K562 (cell line): ENCODE measurements at regions not wholly inside any gene's neighbourhood (a gene's known extent, or its start where the extent isn't known, plus 50 kb on each side); places are given as distances from the start of the nearest gene placed in this dataset.

ENCODE experiments used
- ATAC-seq: fragments of 200-7000 bp; cut with Tn5 transposase; 3 replicates; pipeline ENCODE4 v1.9.1; 2020; ENCODE audit warnings: moderate library complexity
- BruUV-seq: library from RNA; stranded (reverse); fragments of 400-500 nt; replicated peaks from 2 replicates; lab custom pipeline; 2021; lab: Mats Ljungman, UMichigan
- CTCF ChIA-PET: fragments of 300-600 bp; formaldehyde crosslinking; extraction: SDS; loops from one replicate; lab custom pipeline; 2021; ENCODE audit warnings: low intra/inter-chr PET ratio; lab: Yijun Ruan, JAX
- POLR2A ChIA-PET: fragments of 300-600, 350-650 bp; sonication (Branson Sonifier 250); formaldehyde crosslinking; extraction: SDS; loops from one replicate; lab custom pipeline; 2021; ENCODE audit warnings: antibody characterized with exemption, inconsistent platforms; lab: Yijun Ruan, JAX
- DNase-seq, 4 experiments: peaks; one replicate each; pipeline versions ENCODE4 v3.0.0 to v3.0.0-alpha.2; 2011 to 2018; ENCODE audit warnings: low spot score in 3 of 4, mixed read lengths in 3 of 4; ENCODE audit errors: extremely low read depth in 1 of 4
- FAIRE-seq: peaks from 2 replicates; lab custom pipeline; 2011; peaks lifted over from hg19 to GRCh38; lab: Jason Lieb, UNC
- H2AFZ ChIP-seq: 2 replicates; pipeline ENCODE4 v1.6.0; 2011; ENCODE audit warnings: low read depth, low read length, control low read depth, inconsistent platforms
- H3K27ac ChIP-seq: fragments of 200-600 bp; 3 replicates; pipeline ENCODE4 v1.8.0; 2011; ENCODE audit warnings: low read depth, mild to moderate bottlenecking, control low read depth, inconsistent platforms, low read length, moderate library complexity, mixed read lengths; ENCODE audit errors: extremely low read depth
- H3K27me3 ChIP-seq, 2 experiments: fragments of 300-600 bp in 1 of 2; 2 replicates in 1 of 2; 3 replicates in 1 of 2; pipeline versions ENCODE4 v1.6.0 to v1.8.0; 2011; ENCODE audit warnings: inconsistent platforms in 2 of 2, low read length in 2 of 2, mild to moderate bottlenecking in 1 of 2, mixed read lengths in 1 of 2, moderate library complexity in 1 of 2; ENCODE audit not compliant: control insufficient read depth in 2 of 2, insufficient read depth in 2 of 2
- H3K36me3 ChIP-seq: fragments of 300-600 bp; 3 replicates; pipeline ENCODE4 v1.8.0; 2011; ENCODE audit warnings: mild to moderate bottlenecking, low read length, inconsistent platforms; ENCODE audit not compliant: control insufficient read depth, insufficient read depth
- H3K4me1 ChIP-seq, 2 experiments: fragments of 200-600 bp in 1 of 2; replicated peaks in 1 of 2; 2 replicates in 1 of 2; 3 replicates in 1 of 2; pipeline versions ENCODE4 v1.5.1 to v1.8.0; 2011; ENCODE audit warnings: inconsistent platforms in 2 of 2, low read length in 2 of 2, mild to moderate bottlenecking in 1 of 2, mixed read lengths in 1 of 2, moderate library complexity in 1 of 2; ENCODE audit not compliant: control insufficient read depth in 2 of 2, insufficient read depth in 2 of 2
- H3K4me2 ChIP-seq: 2 replicates; pipeline ENCODE4 v1.6.1; 2011; ENCODE audit warnings: low read length, control low read depth, inconsistent platforms, mixed read lengths; ENCODE audit not compliant: insufficient read depth
- H3K4me3 ChIP-seq: fragments of 200-600 bp; sonication (generic), shearing (Covaris generic); 2 replicates; pipeline ENCODE4 v1.5.1; 2016; ENCODE audit warnings: control low read depth, inconsistent platforms
- H3K79me2 ChIP-seq: fragments of 200-600 bp; 3 replicates; pipeline ENCODE4 v1.8.0; 2011; ENCODE audit warnings: low read length, inconsistent platforms; ENCODE audit not compliant: control insufficient read depth, insufficient read depth
- H3K9ac ChIP-seq, 2 experiments: 2 replicates each; pipeline versions ENCODE4 v1.6.0 to v1.6.1; 2011; ENCODE audit warnings: low read depth in 2 of 2, low read length in 2 of 2, control low read depth in 1 of 2, inconsistent platforms in 1 of 2, mild to moderate bottlenecking in 1 of 2, mixed read lengths in 1 of 2; ENCODE audit not compliant: insufficient read depth in 1 of 2
- H3K9me1 ChIP-seq: one replicate; pipeline ENCODE4 v1.6.0; 2011; ENCODE audit warnings: inconsistent platforms, mild to moderate bottlenecking, low read length, moderate library complexity; ENCODE audit not compliant: control insufficient read depth, insufficient read depth
- H3K9me3 ChIP-seq: replicated peaks from 2 replicates; pipeline ENCODE4 v1.5.1; 2011; ENCODE audit warnings: low read depth, low read length, inconsistent platforms; ENCODE audit not compliant: control insufficient read depth, insufficient read depth
- H4K20me1 ChIP-seq: replicated peaks from 2 replicates; pipeline ENCODE4 v1.6.1; 2011; ENCODE audit warnings: low read length, inconsistent platforms, mixed read lengths; ENCODE audit not compliant: control insufficient read depth, insufficient read depth
- CAMTA2 ChIP-seq: fragments of 250-450 bp; sonication (Bioruptor Pico); conservative IDR thresholded peaks from 2 replicates; pipeline ENCODE4 v1.5.1; 2022
- HCFC1 ChIP-seq: IDR thresholded peaks from 2 replicates; pipeline ENCODE4 v1.6.1; 2012; ENCODE audit warnings: low read depth, low read length, improper control_type of control experiment
- HDAC6 ChIP-seq: IDR thresholded peaks from 2 replicates; pipeline ENCODE4 v1.6.1; 2012; ENCODE audit warnings: low read depth, mild to moderate bottlenecking, control low read depth, inconsistent platforms, low read length, moderate library complexity
- HMGN3 ChIP-seq: IDR thresholded peaks from 2 replicates; pipeline ENCODE4 v1.6.1; 2011; ENCODE audit warnings: borderline replicate concordance, low read depth, mild to moderate bottlenecking, mixed read lengths, low read length; ENCODE audit not compliant: insufficient read length; ENCODE audit errors: extremely low read depth
- KDM4B ChIP-seq, 2 experiments: fragments of 450-650 bp in 1 of 2; sonication (generic) in 1 of 2; IDR thresholded peaks; 2 replicates each; pipeline ENCODE4 v1.6.1; 2016 to 2017; ENCODE audit warnings: borderline replicate concordance in 2 of 2, antibody characterized with exemption in 1 of 2, low read depth in 1 of 2, mild to moderate bottlenecking in 1 of 2
- NFIX ChIP-seq: fragments of 250-450 bp; sonication (Bioruptor Pico); IDR thresholded peaks from 2 replicates; pipeline ENCODE4 v1.4.0; 2020; ENCODE audit warnings: low read depth, mild to moderate bottlenecking, moderate library complexity
- TAF7 ChIP-seq: fragments of 450-650 bp; IDR thresholded peaks from 2 replicates; pipeline ENCODE4 v1.6.1; 2016; ENCODE audit warnings: missing genetic modification characterization, missing compliant biosample characterization
- ZNF133 ChIP-seq: fragments of 250-450 bp; sonication (Bioruptor Pico); IDR thresholded peaks from 2 replicates; pipeline ENCODE4 v1.4.0; 2020; ENCODE audit warnings: mild to moderate bottlenecking
- ZNF23 ChIP-seq: fragments of 250-450 bp; sonication (Bioruptor Pico); IDR thresholded peaks from 2 replicates; pipeline ENCODE4 v1.4.0; 2020; ENCODE audit warnings: mild to moderate bottlenecking
- ZNF24 ChIP-seq: fragments of 450-650 bp; IDR thresholded peaks from 2 replicates; pipeline ENCODE4 v1.6.1; 2016
- ZNF699 ChIP-seq: fragments of 250-450 bp; sonication (Bioruptor Pico); IDR thresholded peaks from 2 replicates; pipeline ENCODE4 v1.8.0; 2021; ENCODE audit warnings: mild to moderate bottlenecking, moderate library complexity; ENCODE audit not compliant: insufficient replicate concordance
- WGBS: fragments of 100-300 bp; shearing (Covaris generic); methylation state at CpG from one replicate; pipeline ENCODE4 v1.1.6; 2016; ENCODE audit warnings: low coverage, mixed read lengths; ENCODE audit not compliant: insufficient coverage; ENCODE audit errors: missing lambda C conversion rate; 5-methylcytosine and 5-hydroxymethylcytosine counted together
- in situ Hi-C: fragments of 300-500 bp; cut with MboI; formaldehyde crosslinking; loops from 4 replicates; pipeline ENCODE4 v1.15.0; 2018; ENCODE audit warnings: inconsistent platforms, mixed read lengths
- intact Hi-C: fragments of 100-400 bp; cut with micrococcal nuclease; formaldehyde crosslinking; loops from 2 replicates; pipeline ENCODE4 v1.14.2; 2022
- TF ChIP-seq, protein P1 (sequence below): sonication (generic); formaldehyde crosslinking; IDR thresholded peaks from 2 replicates; pipeline ENCODE4 v1.8.1; 2023; ENCODE audit warnings: mild to moderate bottlenecking, missing genetic modification reagents
- TF ChIP-seq, protein P2 (sequence below): sonication (generic); formaldehyde crosslinking; IDR thresholded peaks from 2 replicates; pipeline ENCODE4 v1.4.0; 2020; ENCODE audit warnings: mild to moderate bottlenecking, missing genetic modification reagents

GRCh38 chr15:79549196-79549595 is 117.1 kb downstream of the MINAR1 start:
- in situ Hi-C loops (no loop called here), intact Hi-C loops (no loop called here)
- BruUV-seq: no TSS peak
- WGBS: 0% methylated on average over 2 of the region's 2 CpGs
- Histone ChIP-seq H3K4me2 (no peak overlapping the region), H4K20me1 (peaks cover 3% of the 10 kb centered on the region; the same call in 1 of the 2 replicates), H3K4me3 (no peak overlapping the region), H3K27ac (no peak overlapping the region), H3K9ac (no peak overlapping the region), H3K79me2 (no peaks in the 10 kb centered on the region), H3K4me1 (no peaks in the 10 kb centered on the region), H3K9me3 (no peaks in the 10 kb centered on the region), H3K36me3 (no peaks in the 10 kb centered on the region), H3K27me3 (peaks cover 12 to 16% of the 10 kb centered on the region in 2 experiments; a peak in 4 of 5 replicates), H3K9me1 (no peaks in the 10 kb centered on the region), H2AFZ (no peak overlapping the region)
- FAIRE-seq: no peak
- no peak for ATAC-seq
- ChIA-PET CTCF (no interaction called here), POLR2A (no interaction called here)
- DNase-seq: no peak
- TF ChIP-seq NFIX (CRISPR knock-in tag): no peak
- no peak for TF ChIP-seq ZNF133
- TF ChIP-seq KDM4B (IDR thresholded peaks at IDR 0.05; ENCODE audit: borderline replicate concordance in 2 of 2, low read depth in 1 of 2): no peak
- TF ChIP-seq, protein P1, sequence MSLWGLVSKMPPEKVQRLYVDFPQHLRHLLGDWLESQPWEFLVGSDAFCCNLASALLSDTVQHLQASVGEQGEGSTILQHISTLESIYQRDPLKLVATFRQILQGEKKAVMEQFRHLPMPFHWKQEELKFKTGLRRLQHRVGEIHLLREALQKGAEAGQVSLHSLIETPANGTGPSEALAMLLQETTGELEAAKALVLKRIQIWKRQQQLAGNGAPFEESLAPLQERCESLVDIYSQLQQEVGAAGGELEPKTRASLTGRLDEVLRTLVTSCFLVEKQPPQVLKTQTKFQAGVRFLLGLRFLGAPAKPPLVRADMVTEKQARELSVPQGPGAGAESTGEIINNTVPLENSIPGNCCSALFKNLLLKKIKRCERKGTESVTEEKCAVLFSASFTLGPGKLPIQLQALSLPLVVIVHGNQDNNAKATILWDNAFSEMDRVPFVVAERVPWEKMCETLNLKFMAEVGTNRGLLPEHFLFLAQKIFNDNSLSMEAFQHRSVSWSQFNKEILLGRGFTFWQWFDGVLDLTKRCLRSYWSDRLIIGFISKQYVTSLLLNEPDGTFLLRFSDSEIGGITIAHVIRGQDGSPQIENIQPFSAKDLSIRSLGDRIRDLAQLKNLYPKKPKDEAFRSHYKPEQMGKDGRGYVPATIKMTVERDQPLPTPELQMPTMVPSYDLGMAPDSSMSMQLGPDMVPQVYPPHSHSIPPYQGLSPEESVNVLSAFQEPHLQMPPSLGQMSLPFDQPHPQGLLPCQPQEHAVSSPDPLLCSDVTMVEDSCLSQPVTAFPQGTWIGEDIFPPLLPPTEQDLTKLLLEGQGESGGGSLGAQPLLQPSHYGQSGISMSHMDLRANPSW (CRISPR knock-in tag): no peak
- no peak for TF ChIP-seq ZNF699
- TF ChIP-seq ZNF23 (CRISPR knock-in tag): no peak
- TF ChIP-seq CAMTA2 (CRISPR knock-in tag): no peak
- no peak for TF ChIP-seq HDAC6
- no peak for TF ChIP-seq HCFC1
- no peak for TF ChIP-seq TAF7 (tag)
- TF ChIP-seq, protein P2, sequence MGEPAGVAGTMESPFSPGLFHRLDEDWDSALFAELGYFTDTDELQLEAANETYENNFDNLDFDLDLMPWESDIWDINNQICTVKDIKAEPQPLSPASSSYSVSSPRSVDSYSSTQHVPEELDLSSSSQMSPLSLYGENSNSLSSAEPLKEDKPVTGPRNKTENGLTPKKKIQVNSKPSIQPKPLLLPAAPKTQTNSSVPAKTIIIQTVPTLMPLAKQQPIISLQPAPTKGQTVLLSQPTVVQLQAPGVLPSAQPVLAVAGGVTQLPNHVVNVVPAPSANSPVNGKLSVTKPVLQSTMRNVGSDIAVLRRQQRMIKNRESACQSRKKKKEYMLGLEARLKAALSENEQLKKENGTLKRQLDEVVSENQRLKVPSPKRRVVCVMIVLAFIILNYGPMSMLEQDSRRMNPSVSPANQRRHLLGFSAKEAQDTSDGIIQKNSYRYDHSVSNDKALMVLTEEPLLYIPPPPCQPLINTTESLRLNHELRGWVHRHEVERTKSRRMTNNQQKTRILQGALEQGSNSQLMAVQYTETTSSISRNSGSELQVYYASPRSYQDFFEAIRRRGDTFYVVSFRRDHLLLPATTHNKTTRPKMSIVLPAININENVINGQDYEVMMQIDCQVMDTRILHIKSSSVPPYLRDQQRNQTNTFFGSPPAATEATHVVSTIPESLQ (CRISPR knock-in tag): no peak
- TF ChIP-seq HMGN3: no peak
- no peak for TF ChIP-seq ZNF24
